Naive thymus-derived CD8-positive, alpha-beta T cell (primary cell): ENCODE measurements at regions not wholly inside any gene's neighbourhood (a gene's known extent, or its start where the extent isn't known, plus 50 kb on each side); places are given as distances from the start of the nearest gene placed in this dataset.
"Not testable (repeated sequence)": the region's sequence is repeated elsewhere in the genome, so short reads cannot be mapped to it uniquely, and the experiment has no call there.

Experiments used
- ATAC-seq, 2 donors: fragments of 150-1000 bp; cut with Tn5 transposase in 1 of 2; sonication (Bioruptor Pico), chemical (Tn5 transposase) in 1 of 2; 1 replicate in 1 of 2; 2 replicates in 1 of 2; pipeline ENCODE4 v1.10.0; 2021; ENCODE audit warnings: mild to moderate bottlenecking in 2 of 2, moderate library complexity in 2 of 2
- POLR2A ChIA-PET: fragments of 350-600 bp; sonication (Branson Sonifier 250); formaldehyde crosslinking; loops from one replicate; lab custom pipeline; 2021; ENCODE audit warnings: antibody characterized with exemption; lab: Charles Lee
- DNase-seq, 10 donors: peaks; one replicate each; pipeline versions ENCODE4 v3.0.0 to v3.0.0-alpha.2; 2020 to 2022
- H3K27ac Mint-ChIP-seq, 10 donors: one replicate each; pipeline ENCODE4 v1.8.0; 2020 to 2022; ENCODE audit warnings: mild to moderate bottlenecking in 10 of 10, mixed read lengths in 10 of 10, moderate library complexity in 4 of 10, inconsistent platforms in 1 of 10
- H3K27me3 Mint-ChIP-seq, 5 donors: one replicate each; pipeline ENCODE4 v1.8.0; 2021 to 2022; ENCODE audit warnings: mixed read lengths in 5 of 5
- H3K36me3 Mint-ChIP-seq, 3 donors: one replicate each; pipeline ENCODE4 v1.8.0; 2020 to 2022; ENCODE audit warnings: mixed read lengths in 3 of 3, mild to moderate bottlenecking in 2 of 3, inconsistent platforms in 1 of 3
- H3K4me1 Mint-ChIP-seq, 4 donors: one replicate each; pipeline ENCODE4 v1.8.0; 2021 to 2022; ENCODE audit warnings: mixed read lengths in 4 of 4
- H3K4me3 Mint-ChIP-seq, 10 donors: one replicate each; pipeline ENCODE4 v1.8.0; 2020 to 2022; ENCODE audit warnings: mild to moderate bottlenecking in 10 of 10, mixed read lengths in 10 of 10, moderate library complexity in 6 of 10, inconsistent platforms in 1 of 10
- H3K9me3 Mint-ChIP-seq, 9 donors: one replicate each; pipeline ENCODE4 v1.8.0; 2020 to 2022; ENCODE audit warnings: mixed read lengths in 9 of 9, mild to moderate bottlenecking in 3 of 9, inconsistent platforms in 1 of 9, moderate library complexity in 1 of 9

- H3K4me3 Mint-ChIP-seq: no peak overlapping the region
- POLR2A ChIA-PET: no interaction called here
- ATAC-seq: no peak
- no peaks in the 10 kb centered on the region for H3K4me1 Mint-ChIP-seq
- H3K36me3 Mint-ChIP-seq: no peaks in the 10 kb centered on the region
- no peaks in the 10 kb centered on the region for H3K27me3 Mint-ChIP-seq
- peaks cover 0 to 13% (median 0%) of the 10 kb centered on the region in 9 donors for H3K9me3 Mint-ChIP-seq
- H3K27ac Mint-ChIP-seq: no peak overlapping the region
- no peak for DNase-seq
Measured at GRCh38 chr5:118466418-118466817, 521.9 kb downstream of the DTWD2 start.

GRCh38 chr5:118462276-118462675, 526.1 kb downstream of the DTWD2 start:
- H3K4me1 Mint-ChIP-seq, H3K4me3 Mint-ChIP-seq, H3K36me3 Mint-ChIP-seq, POLR2A ChIA-PET, H3K27me3 Mint-ChIP-seq, ATAC-seq, H3K9me3 Mint-ChIP-seq, H3K27ac Mint-ChIP-seq, DNase-seq: not testable (repeated sequence)

- H3K36me3 Mint-ChIP-seq: no peaks in the 10 kb centered on the region
- H3K4me3 Mint-ChIP-seq: no peak overlapping the region
- H3K27me3 Mint-ChIP-seq: no peaks in the 10 kb centered on the region
- no peaks in the 10 kb centered on the region for H3K4me1 Mint-ChIP-seq
- ATAC-seq: no peak
- no peak overlapping the region for H3K27ac Mint-ChIP-seq
- peaks cover 0 to 10% (median 0%) of the 10 kb centered on the region in 9 donors for H3K9me3 Mint-ChIP-seq
- DNase-seq: no peak
- POLR2A ChIA-PET: no interaction called here
Measured at GRCh38 chr5:118461436-118461835, 526.9 kb downstream of the DTWD2 start.

- Mint-ChIP-seq H3K4me3 (no peak overlapping the region), H3K27ac (no peak overlapping the region), H3K27me3 (no peaks in the 10 kb centered on the region), H3K36me3 (no peaks in the 10 kb centered on the region), H3K4me1 (no peaks in the 10 kb centered on the region), H3K9me3 (peaks cover 0 to 10% (median 0%) of the 10 kb centered on the region in 9 donors)
- POLR2A ChIA-PET: no interaction called here
- DNase-seq (no peak), ATAC-seq (no peak)
Measured at GRCh38 chr5:118459490-118459889, 528.9 kb downstream of the DTWD2 start.

- Mint-ChIP-seq H3K27ac (no peak overlapping the region), H3K36me3 (no peaks in the 10 kb centered on the region), H3K4me1 (no peaks in the 10 kb centered on the region), H3K9me3 (peaks cover 0 to 10% (median 0%) of the 10 kb centered on the region in 9 donors), H3K4me3 (no peak overlapping the region), H3K27me3 (no peaks in the 10 kb centered on the region)
- POLR2A ChIA-PET: no interaction called here
- ATAC-seq (no peak), DNase-seq (no peak)
Measured at GRCh38 chr5:118456085-118456484, 532.3 kb downstream of the DTWD2 start.

GRCh38 chr5:118451697-118452247, 536.6 kb downstream of the DTWD2 start:
- POLR2A ChIA-PET: no interaction called here
- H3K27ac Mint-ChIP-seq: no peak overlapping the region
- H3K36me3 Mint-ChIP-seq: no peaks in the 10 kb centered on the region
- no peak overlapping the region for H3K4me3 Mint-ChIP-seq
- H3K4me1 Mint-ChIP-seq: no peaks in the 10 kb centered on the region
- H3K9me3 Mint-ChIP-seq: peaks cover 0 to 2% (median 0%) of the 10 kb centered on the region in 9 donors
- ATAC-seq: no peak
- H3K27me3 Mint-ChIP-seq: no peaks in the 10 kb centered on the region
- DNase-seq: no peak

GRCh38 chr5:118450554-118451332, 537.6 kb downstream of the DTWD2 start:
- no peaks in the 10 kb centered on the region for H3K4me1 Mint-ChIP-seq
- no peak overlapping the region for H3K4me3 Mint-ChIP-seq
- H3K36me3 Mint-ChIP-seq: no peaks in the 10 kb centered on the region
- DNase-seq: no peak
- no peak overlapping the region for H3K27ac Mint-ChIP-seq
- POLR2A ChIA-PET: no interaction called here
- ATAC-seq: no peak
- peaks cover 0 to 2% (median 0%) of the 10 kb centered on the region in 9 donors for H3K9me3 Mint-ChIP-seq
- no peaks in the 10 kb centered on the region for H3K27me3 Mint-ChIP-seq

- peaks cover 0 to 4% (median 0%) of the 10 kb centered on the region in 9 donors for H3K9me3 Mint-ChIP-seq
- ATAC-seq: no peak
- H3K4me3 Mint-ChIP-seq: no peak overlapping the region
- peaks cover 0 to 2% (median 0%) of the 10 kb centered on the region in 5 donors for H3K27me3 Mint-ChIP-seq
- no peak for DNase-seq
- no peaks in the 10 kb centered on the region for H3K36me3 Mint-ChIP-seq
- POLR2A ChIA-PET: no interaction called here
- no peaks in the 10 kb centered on the region for H3K4me1 Mint-ChIP-seq
- no peak overlapping the region for H3K27ac Mint-ChIP-seq
Measured at GRCh38 chr5:118447350-118447749, 541.0 kb downstream of the DTWD2 start.

- POLR2A ChIA-PET: no interaction called here
Measured at GRCh38 chr5:118441956-118442355, 546.4 kb downstream of the DTWD2 start.

GRCh38 chr5:118441034-118441433, 547.3 kb downstream of the DTWD2 start:
- POLR2A ChIA-PET: no interaction called here
- peaks cover 0 to 3% (median 0%) of the 10 kb centered on the region in 9 donors for H3K9me3 Mint-ChIP-seq
- H3K4me1 Mint-ChIP-seq: no peaks in the 10 kb centered on the region
- DNase-seq (no peak), ATAC-seq (no peak)
- no peak overlapping the region for H3K27ac Mint-ChIP-seq
- peaks cover 0 to 2% (median 0%) of the 10 kb centered on the region in 5 donors for H3K27me3 Mint-ChIP-seq
- no peak overlapping the region for H3K4me3 Mint-ChIP-seq
- no peaks in the 10 kb centered on the region for H3K36me3 Mint-ChIP-seq

More at GRCh38 chr5:118441956-118442355, 546.4 kb downstream of the DTWD2 start:
- H3K4me3 Mint-ChIP-seq: no peak overlapping the region
- H3K27me3 Mint-ChIP-seq: peaks cover 0 to 2% (median 0%) of the 10 kb centered on the region in 5 donors
- H3K4me1 Mint-ChIP-seq: no peaks in the 10 kb centered on the region
- no peak for DNase-seq
- H3K36me3 Mint-ChIP-seq: no peaks in the 10 kb centered on the region
- peaks cover 0 to 3% (median 0%) of the 10 kb centered on the region in 9 donors for H3K9me3 Mint-ChIP-seq
- H3K27ac Mint-ChIP-seq: no peak overlapping the region
- no peak for ATAC-seq

GRCh38 chr5:118440496-118440895, 547.9 kb downstream of the DTWD2 start:
- no peaks in the 10 kb centered on the region for H3K36me3 Mint-ChIP-seq
- POLR2A ChIA-PET: no interaction called here
- peaks cover 0 to 2% (median 0%) of the 10 kb centered on the region in 5 donors for H3K27me3 Mint-ChIP-seq
- no peaks in the 10 kb centered on the region for H3K4me1 Mint-ChIP-seq
- H3K9me3 Mint-ChIP-seq: peaks cover 0 to 3% (median 0%) of the 10 kb centered on the region in 9 donors
- H3K4me3 Mint-ChIP-seq: no peak overlapping the region
- no peak overlapping the region for H3K27ac Mint-ChIP-seq
- ATAC-seq (no peak), DNase-seq (no peak)

- ATAC-seq (no peak), DNase-seq (no peak)
- Mint-ChIP-seq H3K4me1 (no peaks in the 10 kb centered on the region), H3K27me3 (no peaks in the 10 kb centered on the region), H3K9me3 (peaks cover 0 to 3% (median 0%) of the 10 kb centered on the region in 9 donors), H3K27ac (no peak overlapping the region), H3K4me3 (no peak overlapping the region), H3K36me3 (no peaks in the 10 kb centered on the region)
- POLR2A ChIA-PET: no interaction called here
Measured at GRCh38 chr5:118439831-118440230, 548.5 kb downstream of the DTWD2 start.

GRCh38 chr5:118435131-118435530, 553.2 kb downstream of the DTWD2 start:
- POLR2A ChIA-PET: no interaction called here
- no peaks in the 10 kb centered on the region for H3K27me3 Mint-ChIP-seq
- no peak for ATAC-seq

More at GRCh38 chr5:118435131-118435530, 553.2 kb downstream of the DTWD2 start:
- Mint-ChIP-seq H3K27ac (no peak overlapping the region), H3K4me1 (no peaks in the 10 kb centered on the region), H3K36me3 (no peaks in the 10 kb centered on the region), H3K9me3 (no peaks in the 10 kb centered on the region), H3K4me3 (no peak overlapping the region)
- no peak for DNase-seq
